A549 (cell line): ENCODE measurements at regions not wholly inside any gene's neighbourhood (a gene's known extent, or its start where the extent isn't known, plus 50 kb on each side); places are given as distances from the start of the nearest gene placed in this dataset.

Source experiments
- CHD4 ChIP-seq: fragments of 200-600 bp; sonication (generic); IDR thresholded peaks from 2 replicates; pipeline ENCODE4 v1.6.1; 2016; ENCODE audit warnings: antibody characterized with exemption, mild to moderate bottlenecking, borderline replicate concordance
- EHMT2 ChIP-seq: fragments of 200-600 bp; sonication (generic); IDR thresholded peaks from 2 replicates; pipeline ENCODE4 v1.6.1; 2016; ENCODE audit warnings: antibody characterized with exemption, low read depth, mild to moderate bottlenecking, moderate library complexity
- HOXB13 ChIP-seq: fragments of 250-450 bp; sonication (Bioruptor Pico); IDR thresholded peaks from 2 replicates; pipeline ENCODE4 v1.5.0; 2020; ENCODE audit warnings: low read depth, mild to moderate bottlenecking, moderate library complexity
- KDM5A ChIP-seq: fragments of 200-600 bp; sonication (generic); IDR thresholded peaks from 2 replicates; pipeline ENCODE4 v1.6.1; 2016; ENCODE audit warnings: antibody characterized with exemption, mild to moderate bottlenecking
- MAX ChIP-seq: IDR thresholded peaks from 2 replicates; pipeline ENCODE4 v1.6.1; 2012
- MAZ ChIP-seq: fragments of 150-350 bp; IDR thresholded peaks from 2 replicates; pipeline ENCODE4 v1.6.1; 2014; ENCODE audit warnings: antibody characterized with exemption, low read depth, low read length, borderline replicate concordance
- POLR2A ChIP-seq: IDR thresholded peaks from 2 replicates; pipeline ENCODE4 v1.6.1; 2012; ENCODE audit warnings: mild to moderate bottlenecking, low read length
- RAD21 ChIP-seq, 2 experiments: fragments of >200 bp in 1 of 2; sonication (Bioruptor Twin) in 1 of 2; formaldehyde crosslinking in 1 of 2; IDR thresholded peaks in 1 of 2; conservative IDR thresholded peaks in 1 of 2; 2 replicates in 1 of 2; 3 replicates in 1 of 2; pipeline ENCODE4 v1.6.1; 2012 to 2018; ENCODE audit warnings: inconsistent platforms in 1 of 2
- REST ChIP-seq: fragments of 200-600 bp; sonication (generic); IDR thresholded peaks from 2 replicates; pipeline ENCODE4 v1.6.1; 2016; ENCODE audit warnings: antibody characterized with exemption, mild to moderate bottlenecking, moderate library complexity
- RNF2 ChIP-seq: fragments of 200-600 bp; sonication (generic); IDR thresholded peaks from 2 replicates; pipeline ENCODE4 v1.6.1; 2016; ENCODE audit warnings: low read depth, mild to moderate bottlenecking, antibody characterized with exemption, moderate library complexity, borderline replicate concordance
- ZFP36 ChIP-seq: fragments of 450-650 bp; IDR thresholded peaks from 2 replicates; pipeline ENCODE4 v1.6.1; 2014; ENCODE audit warnings: borderline replicate concordance; ENCODE audit not compliant: partially characterized antibody
- TF ChIP-seq, protein P1 (sequence below): fragments of >200 bp; sonication (Bioruptor Twin); formaldehyde crosslinking; IDR thresholded peaks from 3 replicates; pipeline ENCODE4 v1.5.1; 2016
- TF ChIP-seq, protein P2 (sequence below): fragments of 150-350 bp; IDR thresholded peaks from 2 replicates; pipeline ENCODE4 v1.6.1; 2014; ENCODE audit warnings: low read depth, mild to moderate bottlenecking, low read length
- TF ChIP-seq, protein P3 (sequence below): fragments of 450-650 bp; IDR thresholded peaks from 2 replicates; pipeline ENCODE4 v1.6.1; 2014; ENCODE audit warnings: antibody characterized with exemption

DNA sequence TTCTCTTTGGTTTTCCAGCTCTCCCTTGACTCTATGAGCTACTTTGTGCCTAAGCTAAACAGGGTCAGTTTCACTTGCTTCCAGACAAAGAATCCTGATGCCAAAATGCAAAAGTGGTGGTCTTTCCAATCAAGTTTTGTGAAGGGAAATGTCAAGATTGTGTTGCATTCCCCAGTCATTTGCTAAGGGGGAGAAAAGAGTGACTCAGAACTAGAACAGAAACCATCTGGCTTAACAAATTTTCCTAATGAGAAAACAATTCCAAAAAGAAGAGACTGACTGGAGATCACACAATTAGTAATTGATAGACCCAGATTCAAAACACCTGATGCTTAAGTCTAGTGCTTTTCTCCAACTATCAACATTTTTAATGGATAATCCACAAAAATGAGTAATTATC is 235.1 kb upstream of the DIO2 start:
- TF ChIP-seq POLR2A: no peak
- TF ChIP-seq KDM5A: no peak
- TF ChIP-seq, protein P1, sequence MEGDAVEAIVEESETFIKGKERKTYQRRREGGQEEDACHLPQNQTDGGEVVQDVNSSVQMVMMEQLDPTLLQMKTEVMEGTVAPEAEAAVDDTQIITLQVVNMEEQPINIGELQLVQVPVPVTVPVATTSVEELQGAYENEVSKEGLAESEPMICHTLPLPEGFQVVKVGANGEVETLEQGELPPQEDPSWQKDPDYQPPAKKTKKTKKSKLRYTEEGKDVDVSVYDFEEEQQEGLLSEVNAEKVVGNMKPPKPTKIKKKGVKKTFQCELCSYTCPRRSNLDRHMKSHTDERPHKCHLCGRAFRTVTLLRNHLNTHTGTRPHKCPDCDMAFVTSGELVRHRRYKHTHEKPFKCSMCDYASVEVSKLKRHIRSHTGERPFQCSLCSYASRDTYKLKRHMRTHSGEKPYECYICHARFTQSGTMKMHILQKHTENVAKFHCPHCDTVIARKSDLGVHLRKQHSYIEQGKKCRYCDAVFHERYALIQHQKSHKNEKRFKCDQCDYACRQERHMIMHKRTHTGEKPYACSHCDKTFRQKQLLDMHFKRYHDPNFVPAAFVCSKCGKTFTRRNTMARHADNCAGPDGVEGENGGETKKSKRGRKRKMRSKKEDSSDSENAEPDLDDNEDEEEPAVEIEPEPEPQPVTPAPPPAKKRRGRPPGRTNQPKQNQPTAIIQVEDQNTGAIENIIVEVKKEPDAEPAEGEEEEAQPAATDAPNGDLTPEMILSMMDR: no peak
- TF ChIP-seq EHMT2: no peak
- no peak for TF ChIP-seq ZFP36
- no peak for TF ChIP-seq REST
- no peak for TF ChIP-seq MAX
- TF ChIP-seq, protein P2, sequence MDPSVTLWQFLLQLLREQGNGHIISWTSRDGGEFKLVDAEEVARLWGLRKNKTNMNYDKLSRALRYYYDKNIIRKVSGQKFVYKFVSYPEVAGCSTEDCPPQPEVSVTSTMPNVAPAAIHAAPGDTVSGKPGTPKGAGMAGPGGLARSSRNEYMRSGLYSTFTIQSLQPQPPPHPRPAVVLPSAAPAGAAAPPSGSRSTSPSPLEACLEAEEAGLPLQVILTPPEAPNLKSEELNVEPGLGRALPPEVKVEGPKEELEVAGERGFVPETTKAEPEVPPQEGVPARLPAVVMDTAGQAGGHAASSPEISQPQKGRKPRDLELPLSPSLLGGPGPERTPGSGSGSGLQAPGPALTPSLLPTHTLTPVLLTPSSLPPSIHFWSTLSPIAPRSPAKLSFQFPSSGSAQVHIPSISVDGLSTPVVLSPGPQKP: no peak
- TF ChIP-seq RAD21 (conservative IDR thresholded peaks at IDR 0.05 in 1 of 2, IDR thresholded peaks at IDR 0.05 in 1 of 2): no peak
- TF ChIP-seq MAZ: no peak
- TF ChIP-seq, protein P3, sequence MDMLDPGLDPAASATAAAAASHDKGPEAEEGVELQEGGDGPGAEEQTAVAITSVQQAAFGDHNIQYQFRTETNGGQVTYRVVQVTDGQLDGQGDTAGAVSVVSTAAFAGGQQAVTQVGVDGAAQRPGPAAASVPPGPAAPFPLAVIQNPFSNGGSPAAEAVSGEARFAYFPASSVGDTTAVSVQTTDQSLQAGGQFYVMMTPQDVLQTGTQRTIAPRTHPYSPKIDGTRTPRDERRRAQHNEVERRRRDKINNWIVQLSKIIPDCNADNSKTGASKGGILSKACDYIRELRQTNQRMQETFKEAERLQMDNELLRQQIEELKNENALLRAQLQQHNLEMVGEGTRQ: no peak
- TF ChIP-seq RNF2: no peak
- TF ChIP-seq HOXB13: no peak
- TF ChIP-seq CHD4: no peak
